HG03469 (cell line): ENCODE measurements at regions not wholly inside any gene's neighbourhood (a gene's known extent, or its start where the extent isn't known, plus 50 kb on each side); places are given as distances from the start of the nearest gene placed in this dataset.

ENCODE experiments used
- ATAC-seq: cut with Tn5 transposase; IDR thresholded peaks from one replicate; pipeline ENCODE4 v1.9.1; 2021; ENCODE audit warnings: mild to moderate bottlenecking, moderate library complexity, moderate number of reproducible peaks; ENCODE audit not compliant: unreplicated experiment

DNA sequence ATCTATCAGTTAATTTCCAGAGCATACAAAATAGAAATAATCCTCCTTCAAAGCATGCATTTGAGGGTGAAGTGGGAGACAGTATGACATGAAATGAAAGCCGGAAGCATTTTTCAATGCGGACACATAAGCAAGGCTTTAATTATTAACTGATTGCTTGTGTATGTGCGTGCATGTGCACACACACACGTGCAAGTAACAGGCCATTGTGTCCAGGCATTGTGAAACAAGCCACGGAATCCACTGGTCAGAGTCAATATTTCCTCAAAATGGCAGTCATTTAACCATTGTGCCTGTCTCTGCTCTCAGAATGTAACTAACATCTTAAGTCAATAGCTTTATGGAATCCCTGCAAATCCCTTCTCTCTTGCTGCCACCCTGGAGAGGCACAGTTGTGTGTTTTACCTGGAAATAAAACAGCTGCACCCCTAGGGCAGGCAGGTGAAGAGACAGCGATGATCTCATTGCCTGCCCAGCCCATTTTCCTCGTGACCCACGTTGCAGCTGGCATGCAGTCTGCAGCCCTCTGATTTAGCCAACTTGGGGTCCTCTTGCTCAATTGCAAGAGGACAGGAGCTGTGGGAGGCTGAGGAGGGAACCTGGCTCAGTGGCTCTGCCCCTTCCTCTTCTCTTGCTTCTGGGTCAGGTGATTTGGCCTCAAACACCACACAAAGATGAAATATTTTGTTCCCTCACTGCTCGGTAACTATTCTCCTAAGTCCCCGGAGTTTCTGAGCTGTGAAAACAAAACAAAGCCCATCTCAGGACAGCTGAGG lies 500.9 kb upstream of the ZMIZ1 start:
- no peak for ATAC-seq

DNA sequence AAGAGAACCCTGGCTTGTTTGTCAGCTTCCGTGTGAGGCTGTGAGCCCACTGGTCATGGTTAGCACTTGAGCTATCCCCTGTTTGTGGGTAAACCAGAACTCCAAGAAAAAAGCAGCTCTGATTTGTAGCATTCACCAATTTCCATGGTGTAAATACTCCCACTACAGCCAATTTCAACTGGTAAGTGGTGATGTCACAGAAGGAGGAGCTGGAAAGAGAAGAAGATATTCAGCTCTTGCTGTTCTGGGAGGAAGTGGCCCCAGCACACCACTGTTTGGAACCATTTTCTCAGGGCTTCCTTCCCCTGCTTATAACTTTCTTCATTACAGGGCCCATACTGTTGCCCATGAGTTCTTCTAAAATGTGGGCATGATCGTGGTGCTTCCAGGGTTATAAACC lies 500.1 kb upstream of the ZMIZ1 start:
- ATAC-seq = no peak

GRCh38 chr10:78570633-78571235 lies 498.0 kb upstream of the ZMIZ1 start:
- ATAC-seq = no peak

DNA sequence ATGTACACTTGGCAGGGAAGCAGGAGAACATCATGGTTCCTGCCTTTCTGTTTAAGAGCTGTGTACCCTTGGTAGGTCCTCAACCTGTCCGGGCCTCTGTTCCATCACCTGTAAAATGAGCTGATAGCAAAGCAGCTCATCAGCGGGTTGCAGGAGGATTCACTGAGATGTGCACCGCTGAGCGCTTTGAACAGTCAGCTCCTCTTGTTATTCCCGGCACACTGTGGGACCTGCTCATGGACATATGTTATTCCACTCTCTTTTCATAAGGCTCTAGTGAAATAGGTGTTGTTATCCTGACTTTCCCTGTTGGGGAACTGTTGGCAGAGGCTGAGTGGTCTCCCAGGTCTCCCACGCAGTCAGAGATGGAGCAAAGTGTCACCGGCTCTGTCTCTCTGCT lies 497.5 kb upstream of the ZMIZ1 start:
- no peak for ATAC-seq

DNA sequence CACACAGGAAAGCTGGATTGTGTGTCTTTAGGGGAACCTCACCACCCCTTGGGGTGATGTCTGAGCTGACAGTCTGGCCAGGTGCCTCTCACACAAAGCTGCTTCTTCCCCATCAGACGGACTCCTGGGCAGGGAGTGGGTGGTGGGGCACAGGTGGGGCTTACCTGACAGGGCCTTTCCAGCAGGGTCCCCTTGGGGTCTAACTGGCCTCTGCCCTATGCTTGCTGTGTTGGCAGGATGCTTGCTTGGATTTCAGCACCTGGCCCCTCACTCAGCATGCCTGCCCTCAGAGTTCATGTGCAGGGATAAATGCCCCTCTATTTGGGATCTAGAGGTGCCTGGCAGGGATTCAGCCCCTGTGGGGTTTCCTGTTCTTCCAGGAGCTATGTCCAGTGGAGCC lies 496.9 kb upstream of the ZMIZ1 start:
- ATAC-seq = no peak

- no peak for ATAC-seq
Observed at GRCh38 chr10:78572565-78572964, 496.2 kb upstream of the ZMIZ1 start.

DNA sequence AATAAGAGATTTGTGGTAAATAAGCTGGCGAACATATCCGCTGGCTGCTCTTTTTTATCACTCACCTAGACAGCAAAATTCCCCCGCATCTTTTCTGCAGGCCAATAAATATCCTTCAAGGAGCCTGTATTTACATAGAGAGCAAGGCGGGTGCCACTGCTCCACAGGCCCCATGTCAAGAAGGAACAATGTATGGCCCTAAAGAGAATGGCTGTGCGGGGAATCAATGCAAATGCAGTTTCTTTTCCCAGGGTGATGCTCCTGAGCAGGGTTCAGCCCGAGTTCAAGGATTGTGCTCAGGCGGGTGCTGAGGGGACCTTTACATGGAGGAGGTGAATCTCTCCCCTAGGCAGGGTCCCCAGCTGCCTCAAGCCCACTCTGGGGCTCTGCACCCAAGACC lies 494.2 kb upstream of the ZMIZ1 start:
- no peak for ATAC-seq

GRCh38 chr10:78575400-78575799 lies 493.4 kb upstream of the ZMIZ1 start:
- ATAC-seq = no peak

GRCh38 chr10:78576276-78576675 lies 492.5 kb upstream of the ZMIZ1 start:
- no peak for ATAC-seq

GRCh38 chr10:78577712-78578111 lies 491.1 kb upstream of the ZMIZ1 start:
- ATAC-seq = no peak

DNA sequence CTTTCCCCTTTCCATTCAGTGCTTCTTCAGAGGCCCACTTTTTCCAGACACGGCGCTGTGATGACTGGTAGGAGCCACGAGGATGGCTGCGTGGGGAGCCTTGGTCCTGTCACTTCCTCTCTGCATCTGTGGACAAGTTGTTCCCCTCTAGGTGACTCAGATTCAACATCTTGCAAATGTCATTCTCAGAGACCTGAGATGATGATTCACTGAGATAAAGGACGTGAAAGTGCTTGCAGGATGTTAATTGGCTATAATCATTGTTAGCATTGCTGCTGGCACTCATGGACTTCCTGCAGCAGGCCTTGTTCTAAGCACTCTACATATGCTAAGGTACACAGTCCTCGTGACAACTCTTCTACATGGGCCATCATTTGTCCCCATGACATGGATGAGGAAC lies 489.8 kb upstream of the ZMIZ1 start:
- ATAC-seq = peak; percentile 68

GRCh38 chr10:78579576-78579975 lies 489.2 kb upstream of the ZMIZ1 start:
- ATAC-seq = no peak

DNA sequence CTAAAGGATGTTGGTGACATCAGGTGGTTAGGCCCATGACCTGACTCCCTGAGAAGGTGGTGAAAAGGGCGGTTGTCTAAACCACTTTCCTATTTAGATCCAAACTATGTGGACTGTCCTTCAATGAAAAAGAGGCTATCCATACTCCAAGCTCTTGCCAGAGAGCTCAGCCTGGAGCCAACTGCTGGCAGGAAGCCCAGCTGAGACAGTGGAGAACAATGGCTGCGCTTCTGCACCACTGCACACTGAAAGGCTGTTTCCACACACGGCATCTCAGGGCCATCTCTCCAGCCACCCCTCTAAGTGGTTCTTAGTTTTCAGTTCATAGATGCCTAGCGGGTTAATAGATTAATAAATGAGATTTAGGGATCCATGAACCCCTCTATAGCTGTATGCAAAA lies 488.8 kb upstream of the ZMIZ1 start:
- ATAC-seq = no peak

DNA sequence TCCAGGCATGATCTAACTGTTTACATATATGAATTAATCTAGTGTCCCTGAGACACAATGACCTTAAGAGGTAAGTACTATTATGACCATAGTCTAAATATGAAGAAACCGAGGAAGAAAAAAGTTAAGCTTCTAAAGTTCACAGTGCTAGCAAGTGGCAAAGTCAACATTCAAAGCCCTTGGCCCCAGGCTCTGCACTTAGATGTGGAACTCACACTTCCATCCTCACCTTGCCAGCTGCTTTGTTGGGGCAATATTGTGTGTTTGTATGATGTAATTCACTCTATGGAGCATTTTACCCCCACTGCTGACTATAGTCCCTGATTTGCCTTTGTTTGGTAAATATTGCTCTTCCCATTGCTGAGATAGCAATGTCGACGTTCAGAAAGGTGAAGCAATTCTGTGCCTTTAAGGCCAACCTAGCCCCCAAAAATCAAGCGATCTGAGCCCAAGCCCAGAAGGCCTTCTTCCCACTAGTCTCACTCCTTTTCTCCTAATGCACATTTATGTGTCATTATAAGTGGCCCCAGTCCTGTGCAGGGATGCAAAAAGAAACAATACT lies 487.6 kb upstream of the ZMIZ1 start:
- ATAC-seq = no peak

GRCh38 chr10:78582540-78582939 lies 486.2 kb upstream of the ZMIZ1 start:
- ATAC-seq = no peak

DNA sequence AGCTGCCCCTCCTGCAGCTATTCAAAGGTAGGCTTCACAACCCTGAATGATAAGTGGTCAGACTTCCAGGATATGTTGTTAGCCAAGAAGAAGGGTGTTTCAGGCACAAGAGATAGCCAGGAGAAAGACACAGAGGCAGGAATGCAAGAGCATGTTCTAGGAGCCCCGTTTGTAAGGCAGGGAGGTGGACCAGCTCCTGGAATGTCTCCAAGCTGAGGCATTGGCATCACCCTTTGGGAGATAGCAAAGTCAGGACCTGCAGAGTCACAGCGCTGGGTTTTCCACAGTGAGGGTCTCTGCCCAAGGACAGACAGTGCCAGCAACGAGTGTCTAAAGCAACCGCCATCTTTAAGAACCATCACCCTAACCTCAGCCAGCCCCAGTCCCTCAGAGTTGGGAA lies 484.5 kb upstream of the ZMIZ1 start:
- ATAC-seq = no peak

DNA sequence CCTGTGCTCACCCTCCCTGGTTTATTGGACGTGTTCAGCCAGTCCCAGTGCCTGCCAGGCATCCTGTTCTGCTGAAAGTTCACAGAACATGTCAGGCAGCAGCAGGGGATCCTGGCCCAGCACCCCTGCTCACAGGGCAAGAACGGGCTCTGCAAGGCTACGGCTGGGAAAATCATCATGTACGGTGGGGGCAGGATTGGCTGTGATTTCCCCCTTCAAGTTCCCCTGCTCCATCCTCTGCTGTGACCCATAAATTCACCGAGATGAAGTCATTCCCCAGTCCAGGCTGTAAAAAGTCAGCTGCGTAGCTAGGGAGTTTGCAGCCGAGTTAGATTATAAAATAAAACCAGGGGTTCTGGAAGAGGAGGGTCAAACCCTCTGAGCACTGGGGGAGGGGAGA lies 484.1 kb upstream of the ZMIZ1 start:
- ATAC-seq = no peak

- no peak for ATAC-seq
Observed at GRCh38 chr10:78585952-78586351, 482.8 kb upstream of the ZMIZ1 start.

DNA sequence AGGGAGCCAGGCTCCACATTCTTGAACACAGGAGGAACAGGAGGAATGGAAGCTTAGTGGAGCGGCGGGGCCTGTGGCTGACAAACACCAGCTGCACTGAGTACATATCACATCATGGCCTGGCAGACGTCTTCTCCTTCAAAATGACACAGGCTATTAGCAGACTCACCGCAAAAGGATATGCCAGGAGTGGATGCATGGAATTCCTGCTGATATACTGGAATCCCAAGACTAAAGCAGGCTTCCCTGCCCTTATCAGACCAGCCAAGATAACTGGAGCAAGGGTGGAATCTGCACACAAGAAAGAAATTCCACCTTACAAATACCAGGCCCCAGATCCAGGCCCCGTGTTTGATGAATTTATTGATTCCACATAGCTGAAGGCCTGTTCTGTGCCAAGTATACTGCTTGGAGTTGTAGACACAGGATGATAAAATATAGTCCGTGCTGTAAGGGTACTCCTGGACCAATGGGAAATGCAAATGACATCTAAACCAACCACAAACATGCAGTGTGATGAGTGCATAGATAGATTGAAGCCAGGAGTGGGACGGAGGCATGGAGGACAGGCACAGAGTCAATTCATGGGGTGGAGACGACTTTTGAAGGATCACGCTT lies 480.5 kb upstream of the ZMIZ1 start:
- no peak for ATAC-seq

- no peak for ATAC-seq
Observed at GRCh38 chr10:78589687-78590086, 479.1 kb upstream of the ZMIZ1 start.

DNA sequence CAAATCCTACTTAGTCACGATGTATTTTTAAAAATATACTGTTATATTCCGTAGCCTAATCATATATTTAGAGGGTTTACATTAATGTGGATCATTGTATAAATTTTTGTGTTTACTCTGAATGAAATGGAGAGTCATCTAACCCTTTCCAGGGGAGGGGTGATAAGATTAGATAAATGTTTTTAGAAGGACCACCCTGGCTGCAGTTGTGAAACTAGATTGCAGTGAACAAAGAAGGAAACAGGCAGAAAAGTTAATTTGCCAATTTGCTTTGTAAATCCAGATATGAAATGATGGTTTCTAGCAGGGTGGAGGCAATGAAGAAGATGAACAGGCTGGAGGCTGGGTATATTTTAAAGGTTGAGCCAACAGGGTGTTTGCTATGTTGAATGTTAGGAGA lies 477.7 kb upstream of the ZMIZ1 start:
- no peak for ATAC-seq
